H9 (cell line): ENCODE measurements at regions not wholly inside any gene's neighbourhood (a gene's known extent, or its start where the extent isn't known, plus 50 kb on each side); places are given as distances from the start of the nearest gene placed in this dataset.

ENCODE experiments used
- DNase-seq: peaks from one replicate; pipeline ENCODE4 v3.0.0-alpha.2; 2017
- H2AFZ ChIP-seq: one replicate; pipeline ENCODE4 v1.6.1; 2013; ENCODE audit warnings: mild to moderate bottlenecking, low read length, control low read depth, moderate library complexity
- H2AK5ac ChIP-seq: 2 replicates; pipeline ENCODE4 v1.6.1; 2013; ENCODE audit warnings: low read length, control low read depth, mixed read lengths; ENCODE audit not compliant: insufficient read length
- H2BK120ac ChIP-seq: one replicate; pipeline ENCODE4 v1.6.1; 2013; ENCODE audit warnings: low read depth, mild to moderate bottlenecking, low read length, control low read depth, inconsistent platforms; ENCODE audit not compliant: poor library complexity, severe bottlenecking
- H2BK12ac ChIP-seq: 2 replicates; pipeline ENCODE4 v1.6.1; 2013; ENCODE audit warnings: low read length, control low read depth, mixed read lengths, low read depth; ENCODE audit not compliant: insufficient read length
- H2BK15ac ChIP-seq: 2 replicates; pipeline ENCODE4 v1.6.1; 2013; ENCODE audit warnings: low read depth, low read length, control low read depth
- H2BK20ac ChIP-seq: one replicate; pipeline ENCODE4 v1.6.1; 2013; ENCODE audit warnings: low read depth, mild to moderate bottlenecking, low read length, control low read depth, inconsistent platforms; ENCODE audit not compliant: poor library complexity, severe bottlenecking
- H2BK5ac ChIP-seq: 2 replicates; pipeline ENCODE4 v1.6.1; 2013; ENCODE audit warnings: low read length, control low read depth, mixed read lengths; ENCODE audit not compliant: insufficient read length
- H3K14ac ChIP-seq: 2 replicates; pipeline ENCODE4 v1.6.1; 2013; ENCODE audit warnings: low read length, control low read depth; ENCODE audit not compliant: insufficient read depth
- H3K18ac ChIP-seq: 2 replicates; pipeline ENCODE4 v1.6.1; 2013; ENCODE audit warnings: low read depth, mild to moderate bottlenecking, mixed read lengths, low read length, control low read depth; ENCODE audit not compliant: insufficient read length
- H3K23ac ChIP-seq: 2 replicates; pipeline ENCODE4 v1.6.1; 2013; ENCODE audit warnings: low read length, control low read depth, mixed read lengths, low read depth; ENCODE audit not compliant: insufficient read length
- H3K23me2 ChIP-seq: 2 replicates; pipeline ENCODE4 v1.6.1; 2013; ENCODE audit warnings: low read depth, mild to moderate bottlenecking, mixed read lengths, low read length, control low read depth; ENCODE audit not compliant: insufficient read length, poor library complexity, severe bottlenecking
- H3K27ac ChIP-seq: 2 replicates; pipeline ENCODE4 v1.5.1; 2013; ENCODE audit warnings: low read length, control low read depth, mixed read lengths, low read depth; ENCODE audit not compliant: insufficient read length
- H3K27me3 ChIP-seq: 2 replicates; pipeline ENCODE4 v1.6.1; 2013; ENCODE audit warnings: low read length, control low read depth, inconsistent platforms; ENCODE audit not compliant: insufficient read depth
- H3K4ac ChIP-seq: 2 replicates; pipeline ENCODE4 v1.6.1; 2013; ENCODE audit warnings: low read depth, mild to moderate bottlenecking, control low read depth, inconsistent platforms, low read length, moderate library complexity
- H3K4me1 ChIP-seq: 2 replicates; pipeline ENCODE4 v1.6.1; 2013; ENCODE audit warnings: low read length, control low read depth, inconsistent platforms; ENCODE audit not compliant: insufficient read depth
- H3K4me2 ChIP-seq: 2 replicates; pipeline ENCODE4 v1.6.1; 2013; ENCODE audit warnings: low read length, control low read depth, mixed read lengths; ENCODE audit not compliant: insufficient read length, insufficient read depth
- H3K56ac ChIP-seq: 2 replicates; pipeline ENCODE4 v1.6.1; 2013; ENCODE audit warnings: low read depth, mild to moderate bottlenecking, mixed read lengths, low read length, control low read depth; ENCODE audit not compliant: insufficient read length
- H3K79me1 ChIP-seq: 2 replicates; pipeline ENCODE4 v1.6.1; 2013; ENCODE audit warnings: low read depth, mild to moderate bottlenecking, moderate library complexity, low read length, control low read depth, inconsistent platforms; ENCODE audit not compliant: insufficient read depth, poor library complexity, severe bottlenecking
- H3K79me2 ChIP-seq: 2 replicates; pipeline ENCODE4 v1.6.1; 2013; ENCODE audit warnings: low read length, control low read depth, inconsistent platforms; ENCODE audit not compliant: insufficient read depth
- H3K9ac ChIP-seq: 2 replicates; pipeline ENCODE4 v1.6.1; 2013; ENCODE audit warnings: low read length, control low read depth, mixed read lengths; ENCODE audit not compliant: insufficient read length; ENCODE audit errors: extremely low read depth
- H3K9me3 ChIP-seq: one replicate; pipeline ENCODE4 v1.6.1; 2013; ENCODE audit warnings: low read depth, low read length, inconsistent platforms; ENCODE audit not compliant: control insufficient read depth
- H3T11ph ChIP-seq: one replicate; pipeline ENCODE4 v1.6.1; 2013; ENCODE audit warnings: mild to moderate bottlenecking, low read length, control low read depth, inconsistent platforms
- H4K20me1 ChIP-seq: one replicate; pipeline ENCODE4 v1.6.1; 2013; ENCODE audit not compliant: control insufficient read depth, insufficient read length, insufficient read depth
- H4K5ac ChIP-seq: 2 replicates; pipeline ENCODE4 v1.6.1; 2013; ENCODE audit warnings: low read depth, mild to moderate bottlenecking, mixed read lengths, low read length, control low read depth; ENCODE audit not compliant: insufficient read length
- H4K8ac ChIP-seq: replicated peaks from 2 replicates; pipeline ENCODE4 v1.6.1; 2013; ENCODE audit warnings: low read length, control low read depth, mixed read lengths, low read depth; ENCODE audit not compliant: insufficient read length
- H4K91ac ChIP-seq: 2 replicates; pipeline ENCODE4 v1.6.1; 2013; ENCODE audit warnings: low read depth, mild to moderate bottlenecking, moderate library complexity, mixed read lengths, low read length, control low read depth; ENCODE audit not compliant: insufficient read length
- H3K27ac Mint-ChIP-seq, 3 experiments: 2 replicates in 2 of 3; 3 replicates in 1 of 3; pipeline ENCODE4 v1.8.0; 2020 to 2021; ENCODE audit warnings: mixed read lengths in 3 of 3, mild to moderate bottlenecking in 1 of 3, moderate library complexity in 1 of 3
- H3K27me3 Mint-ChIP-seq: 2 replicates; pipeline ENCODE4 v1.8.0; 2021; ENCODE audit warnings: low read depth, mild to moderate bottlenecking, moderate library complexity, mixed read lengths
- H3K36me3 Mint-ChIP-seq, 3 experiments: 2 replicates in 2 of 3; 3 replicates in 1 of 3; pipeline ENCODE4 v1.8.0; 2020 to 2021; ENCODE audit warnings: low read depth in 3 of 3, mixed read lengths in 3 of 3; ENCODE audit not compliant: insufficient read depth in 1 of 3
- H3K4me1 Mint-ChIP-seq, 2 experiments: 2 replicates each; pipeline ENCODE4 v1.8.0; 2020; ENCODE audit warnings: mixed read lengths in 2 of 2
- H3K4me3 Mint-ChIP-seq, 2 experiments: 2 replicates in 1 of 2; 3 replicates in 1 of 2; pipeline ENCODE4 v1.8.0; 2020 to 2021; ENCODE audit warnings: mild to moderate bottlenecking in 2 of 2, mixed read lengths in 2 of 2, moderate library complexity in 1 of 2
- H3K9me3 Mint-ChIP-seq, 2 experiments: 2 replicates in 1 of 2; 3 replicates in 1 of 2; pipeline ENCODE4 v1.8.0; 2020; ENCODE audit warnings: mild to moderate bottlenecking in 2 of 2, mixed read lengths in 2 of 2, moderate library complexity in 1 of 2
- CTCF ChIP-seq: fragments of 200-600 bp; sonication (generic); conservative IDR thresholded peaks from 3 replicates; pipeline ENCODE4 v1.8.0; 2021; ENCODE audit warnings: antibody characterized with exemption, mild to moderate bottlenecking
- WGBS: extraction: QIAGEN DNeasy Blood & Tissue Kit; methylation state at CpG from one replicate; pipeline ENCODE4 v1.1.7; 2013; ENCODE audit warnings: missing lambda C conversion rate, low lambda C conversion rate, mixed read lengths; ENCODE audit not compliant: insufficient read length; ENCODE audit errors: extremely low coverage; 5-methylcytosine and 5-hydroxymethylcytosine counted together

DNA sequence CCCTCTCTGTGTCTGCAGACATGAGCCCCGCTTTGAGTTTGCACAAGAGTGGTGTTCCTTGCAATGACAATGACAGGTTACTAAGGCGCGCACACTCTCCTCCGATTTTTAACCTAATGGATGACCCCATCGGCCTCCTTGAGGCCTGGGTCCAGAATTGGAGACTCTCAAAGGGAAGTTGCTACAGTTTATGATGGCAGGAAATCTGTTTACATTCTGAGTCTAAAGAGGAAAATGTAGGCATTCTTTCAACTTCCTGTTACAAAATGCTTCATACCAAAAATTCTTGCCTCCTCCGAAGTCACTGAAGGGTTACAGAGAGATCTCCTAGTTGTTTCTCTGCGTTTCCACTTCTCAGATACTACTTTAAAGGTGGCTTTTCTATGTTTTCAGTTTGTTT is 225.3 kb upstream of the AGAP1 start:
- Histone ChIP-seq H3K27me3 (no peaks in the 10 kb centered on the region), H3K79me1 (no peaks in the 10 kb centered on the region), H3K9me3 (no peaks in the 10 kb centered on the region), H3K23ac (no peak overlapping the region), H2BK15ac (no peak overlapping the region), H2AK5ac (no peak overlapping the region), H3K4ac (no peak overlapping the region), H4K5ac (no peak overlapping the region), H3K4me1 (no peaks in the 10 kb centered on the region; the same call in 1 of the 2 replicates), H2AFZ (no peak overlapping the region), H3K79me2 (no peaks in the 10 kb centered on the region), H3K9ac (no peak overlapping the region), H2BK120ac (no peak overlapping the region), H3K4me2 (no peak overlapping the region), H4K8ac (no peak overlapping the region), H4K91ac (no peak overlapping the region), H3K56ac (no peak overlapping the region), H3K14ac (no peak overlapping the region), H3K23me2 (no peaks in the 10 kb centered on the region), H2BK5ac (no peak overlapping the region), H3K27ac (no peak overlapping the region), H4K20me1 (no peaks in the 10 kb centered on the region), H3T11ph (no peak overlapping the region), H2BK12ac (no peak overlapping the region), H2BK20ac (no peak overlapping the region), H3K18ac (no peak overlapping the region)
- Mint-ChIP-seq H3K27ac (no peak overlapping the region), H3K9me3 (peaks cover 0 to 3% of the 10 kb centered on the region in 2 experiments; a peak in 1 of 5 replicates), H3K36me3 (no peaks in the 10 kb centered on the region), H3K27me3 (peaks cover 14% of the 10 kb centered on the region), H3K4me1 (peaks cover 13 to 23% of the 10 kb centered on the region in 2 experiments), H3K4me3 (no peak overlapping the region)
- no peak for TF ChIP-seq CTCF
- no CpG with 5 or more reads among the region's 7 CpGs for WGBS
- DNase-seq, result no peak
